GM19468 (cell line): ENCODE measurements at regions not wholly inside any gene's neighbourhood (a gene's known extent, or its start where the extent isn't known, plus 50 kb on each side); places are given as distances from the start of the nearest gene placed in this dataset.

Experiments
- ATAC-seq: cut with Tn5 transposase; IDR thresholded peaks from one replicate; pipeline ENCODE4 v1.9.1; 2021; ENCODE audit warnings: mild to moderate bottlenecking, moderate library complexity, moderate number of reproducible peaks; ENCODE audit not compliant: unreplicated experiment; ENCODE audit errors: extremely low read depth

GRCh38 chr5:117889596-117889995 is 1098.8 kb downstream of the DTWD2 start:
- no peak for ATAC-seq

- peak; percentile 78 for ATAC-seq
These were observed 1099.7 kb downstream of the DTWD2 start for GRCh38 chr5:117888688-117889087.

GRCh38 chr5:117881426-117882230 is 1106.7 kb downstream of the DTWD2 start:
- no peak for ATAC-seq

- ATAC-seq = no peak
These were observed 1107.4 kb downstream of the DTWD2 start for GRCh38 chr5:117880932-117881331.

GRCh38 chr5:117877731-117878130 is 1110.6 kb downstream of the DTWD2 start:
- ATAC-seq = no peak

- ATAC-seq = no peak
These were observed 1115.5 kb downstream of the DTWD2 start for GRCh38 chr5:117872798-117873368.

GRCh38 chr5:117869596-117869995 is 1118.8 kb downstream of the DTWD2 start:
- no peak for ATAC-seq

- ATAC-seq = no peak
These were observed 1124.6 kb downstream of the DTWD2 start for GRCh38 chr5:117863586-117864296.

- ATAC-seq = no peak
These were observed 1127.8 kb downstream of the DTWD2 start for GRCh38 chr5:117860550-117860949.

- ATAC-seq = no peak
These were observed 1129.2 kb downstream of the DTWD2 start for GRCh38 chr5:117859176-117859575.

GRCh38 chr5:117856713-117857112 is 1131.6 kb downstream of the DTWD2 start:
- no peak for ATAC-seq

- no peak for ATAC-seq
These were observed 1150.6 kb downstream of the DTWD2 start for GRCh38 chr5:117837786-117838185.

GRCh38 chr5:117833691-117834090 is 1154.7 kb downstream of the DTWD2 start:
- no peak for ATAC-seq

GRCh38 chr5:117829646-117830045 is 1158.7 kb downstream of the DTWD2 start:
- ATAC-seq = no peak

GRCh38 chr5:117813850-117814249 is 1174.5 kb downstream of the DTWD2 start:
- ATAC-seq = no peak

- ATAC-seq = no peak
These were observed 1175.5 kb downstream of the DTWD2 start for GRCh38 chr5:117812861-117813260.

- ATAC-seq = no peak
These were observed 1179.1 kb downstream of the DTWD2 start for GRCh38 chr5:117809251-117809650.

- ATAC-seq = no peak
These were observed 1183.3 kb downstream of the DTWD2 start for GRCh38 chr5:117805058-117805457.

GRCh38 chr5:117803533-117803932 is 1184.8 kb downstream of the DTWD2 start:
- no peak for ATAC-seq

GRCh38 chr5:117801583-117801982 is 1186.8 kb downstream of the DTWD2 start:
- no peak for ATAC-seq

GRCh38 chr5:117800261-117800660 is 1188.1 kb downstream of the DTWD2 start:
- ATAC-seq = no peak
